ENCODE measurements at regions not wholly inside any gene's neighbourhood (a gene's known extent, or its start where the extent isn't known, plus 50 kb on each side); places are given as distances from the start of the nearest gene placed in this dataset.

- TF ChIP-seq CTCF (IDR thresholded peaks at IDR 0.05) = no peak
- no peak for TF ChIP-seq EZH2 (IDR thresholded peaks at IDR 0.05; ENCODE audit: borderline replicate concordance, insufficient read depth, low read depth, low read length, poor library complexity, severe bottlenecking)
- no peaks in the 10 kb centered on the region for H3K4me1 Mint-ChIP-seq
- Histone ChIP-seq H4K20me1 (ENCODE audit: control insufficient read depth, insufficient read depth, low read length, poor library complexity, severe bottlenecking) (no peaks in the 10 kb centered on the region), H3K4me1 (ENCODE audit: control insufficient read depth in 2 of 2, insufficient read depth in 2 of 2, low read length in 2 of 2) (no peaks in the 10 kb centered on the region), H3K36me3 (replicated peaks in 1 of 2; ENCODE audit: control extremely low read depth in 1 of 2, control insufficient read depth in 1 of 2, extremely low read depth in 1 of 2, insufficient read depth in 2 of 2, low read length in 1 of 2) (no peaks in the 10 kb centered on the region), H3K4me3 (ENCODE audit: control extremely low read depth in 1 of 5, extremely low read depth in 1 of 5, insufficient read depth in 1 of 5, low read depth in 2 of 5, low read length in 4 of 5) (no peak overlapping the region), H3K27ac (ENCODE audit: low read length in 2 of 2) (no peak overlapping the region), H3K79me2 (ENCODE audit: control insufficient read depth, insufficient read depth, low read length) (no peaks in the 10 kb centered on the region), H3K9ac (ENCODE audit: low read length) (no peak overlapping the region), H3K27me3 (replicated peaks in 1 of 4; ENCODE audit: control extremely low read depth in 1 of 4, control insufficient read depth in 3 of 4, insufficient read depth in 4 of 4, low read length in 3 of 4) (peaks cover 0 to 12% (median 3%) of the 10 kb centered on the region in 4 experiments), H3K4me2 (replicated peaks; ENCODE audit: low read depth, low read length, poor library complexity, severe bottlenecking) (no peak overlapping the region), H2AFZ (ENCODE audit: insufficient read depth, low read depth, low read length, poor library complexity, severe bottlenecking) (no peak overlapping the region), H3K9me3 (ENCODE audit: control extremely low read depth in 1 of 3, control insufficient read depth in 2 of 3, insufficient read depth in 1 of 3, low read length in 2 of 3) (peaks cover 5 to 11% (median 10%) of the 10 kb centered on the region in 3 donors)
- CTCF ChIA-PET = interaction anchor here (0.7 kb wide), 1 partner anchor 97 kb away, joined by 3 read pairs; no protein-coding TSS in a partner anchor
- no peak overlapping the region for H3K27ac Mint-ChIP-seq
- POLR2A ChIA-PET = no interaction called here
- intact Hi-C loops (cut with micrococcal nuclease) = no loop called here
- peaks cover 51% of the 10 kb centered on the region for H3K27me3 Mint-ChIP-seq
- peaks cover 11% of the 10 kb centered on the region for H3K9me3 Mint-ChIP-seq (ENCODE audit: insufficient read depth)
- DNase-seq (no peak), ATAC-seq (ENCODE audit: low read depth) (no peak)
- H3K4me3 Mint-ChIP-seq = no peak overlapping the region
These were observed 71.2 kb upstream of the BCL9 start for GRCh38 chr1:147470079-147470478.

- ChIA-PET POLR2A (no interaction called here), CTCF (no interaction called here)
- WGBS (ENCODE audit: insufficient coverage) = no CpG with 5 or more reads among the region's 2 CpGs
- no peaks in the 10 kb centered on the region for H3K4me1 Mint-ChIP-seq
- DNase-seq (no peak), ATAC-seq (ENCODE audit: low read depth) (no peak)
- H3K79me2 ChIP-seq (ENCODE audit: control insufficient read depth, insufficient read depth, low read length) = no peaks in the 10 kb centered on the region
- no peak overlapping the region for H2AFZ ChIP-seq (ENCODE audit: insufficient read depth, low read depth, low read length, poor library complexity, severe bottlenecking)
- peaks cover 0 to 11% (median 3%) of the 10 kb centered on the region in 3 donors for H3K9me3 ChIP-seq (ENCODE audit: control extremely low read depth in 1 of 3, control insufficient read depth in 2 of 3, insufficient read depth in 1 of 3, low read length in 2 of 3)
- peaks cover 2% of the 10 kb centered on the region for H3K9me3 Mint-ChIP-seq (ENCODE audit: insufficient read depth)
- H3K9ac ChIP-seq (ENCODE audit: low read length) = no peak overlapping the region
- peaks cover 42% of the 10 kb centered on the region for H3K27me3 Mint-ChIP-seq
- H4K20me1 ChIP-seq (ENCODE audit: control insufficient read depth, insufficient read depth, low read length, poor library complexity, severe bottlenecking) = no peaks in the 10 kb centered on the region
- H3K4me3 Mint-ChIP-seq = no peak overlapping the region
- H3K36me3 ChIP-seq (replicated peaks in 1 of 2; ENCODE audit: control extremely low read depth in 1 of 2, control insufficient read depth in 1 of 2, extremely low read depth in 1 of 2, insufficient read depth in 2 of 2, low read length in 1 of 2) = no peaks in the 10 kb centered on the region
- no peak overlapping the region for H3K27ac Mint-ChIP-seq
- TF ChIP-seq CTCF (IDR thresholded peaks at IDR 0.05) (no peak), EZH2 (IDR thresholded peaks at IDR 0.05; ENCODE audit: borderline replicate concordance, insufficient read depth, low read depth, low read length, poor library complexity, severe bottlenecking) (no peak)
- no peak overlapping the region for H3K4me2 ChIP-seq (replicated peaks; ENCODE audit: low read depth, low read length, poor library complexity, severe bottlenecking)
- intact Hi-C loops (cut with micrococcal nuclease) = no loop called here
- H3K27me3 ChIP-seq (replicated peaks in 1 of 4; ENCODE audit: control extremely low read depth in 1 of 4, control insufficient read depth in 3 of 4, insufficient read depth in 4 of 4, low read length in 3 of 4) = peaks cover 0 to 12% (median 2%) of the 10 kb centered on the region in 4 experiments
- no peak overlapping the region for H3K27ac ChIP-seq (ENCODE audit: low read length in 2 of 2)
- no peaks in the 10 kb centered on the region for H3K4me1 ChIP-seq (ENCODE audit: control insufficient read depth in 2 of 2, insufficient read depth in 2 of 2, low read length in 2 of 2)
- H3K4me3 ChIP-seq (ENCODE audit: control extremely low read depth in 1 of 5, extremely low read depth in 1 of 5, insufficient read depth in 1 of 5, low read depth in 2 of 5, low read length in 4 of 5) = no peak overlapping the region
These were observed 68.8 kb upstream of the BCL9 start for GRCh38 chr1:147472489-147472888.

Data from B cell (primary cell).